PFSK-1 (cell line): ENCODE measurements at regions not wholly inside any gene's neighbourhood (a gene's known extent, or its start where the extent isn't known, plus 50 kb on each side); places are given as distances from the start of the nearest gene placed in this dataset.

ENCODE experiments used
- FOXP2 ChIP-seq: optimal IDR thresholded peaks from 2 replicates; pipeline ENCODE3; 2011; ENCODE audit warnings: borderline replicate concordance, control low read depth, inconsistent platforms; ENCODE audit not compliant: insufficient read depth; ENCODE audit errors: extremely low read length, extremely low read depth
- POLR2AphosphoS5 ChIP-seq: IDR thresholded peaks from 2 replicates; pipeline ENCODE4 v1.6.1; 2012; ENCODE audit warnings: low read depth, mild to moderate bottlenecking, control low read depth, low read length, moderate library complexity
- SIN3A ChIP-seq: IDR thresholded peaks from 2 replicates; pipeline ENCODE4 v1.6.1; 2012; ENCODE audit warnings: mild to moderate bottlenecking, low read length, moderate library complexity, borderline replicate concordance; ENCODE audit not compliant: insufficient read depth
- TAF1 ChIP-seq: IDR thresholded peaks from 2 replicates; pipeline ENCODE4 v1.6.1; 2012; ENCODE audit warnings: low read length, control low read depth, borderline replicate concordance; ENCODE audit not compliant: insufficient read depth
- TF ChIP-seq, protein P1 (sequence below), 2 experiments: IDR thresholded peaks; 2 replicates each; pipeline versions ENCODE4 v1.6.1 to v1.8.0; 2011 to 2012; ENCODE audit warnings: low read depth in 2 of 2, low read length in 2 of 2, control low read depth in 1 of 2, inconsistent platforms in 1 of 2, mild to moderate bottlenecking in 1 of 2, moderate library complexity in 1 of 2; ENCODE audit not compliant: insufficient read depth in 1 of 2

- TF ChIP-seq, protein P1, sequence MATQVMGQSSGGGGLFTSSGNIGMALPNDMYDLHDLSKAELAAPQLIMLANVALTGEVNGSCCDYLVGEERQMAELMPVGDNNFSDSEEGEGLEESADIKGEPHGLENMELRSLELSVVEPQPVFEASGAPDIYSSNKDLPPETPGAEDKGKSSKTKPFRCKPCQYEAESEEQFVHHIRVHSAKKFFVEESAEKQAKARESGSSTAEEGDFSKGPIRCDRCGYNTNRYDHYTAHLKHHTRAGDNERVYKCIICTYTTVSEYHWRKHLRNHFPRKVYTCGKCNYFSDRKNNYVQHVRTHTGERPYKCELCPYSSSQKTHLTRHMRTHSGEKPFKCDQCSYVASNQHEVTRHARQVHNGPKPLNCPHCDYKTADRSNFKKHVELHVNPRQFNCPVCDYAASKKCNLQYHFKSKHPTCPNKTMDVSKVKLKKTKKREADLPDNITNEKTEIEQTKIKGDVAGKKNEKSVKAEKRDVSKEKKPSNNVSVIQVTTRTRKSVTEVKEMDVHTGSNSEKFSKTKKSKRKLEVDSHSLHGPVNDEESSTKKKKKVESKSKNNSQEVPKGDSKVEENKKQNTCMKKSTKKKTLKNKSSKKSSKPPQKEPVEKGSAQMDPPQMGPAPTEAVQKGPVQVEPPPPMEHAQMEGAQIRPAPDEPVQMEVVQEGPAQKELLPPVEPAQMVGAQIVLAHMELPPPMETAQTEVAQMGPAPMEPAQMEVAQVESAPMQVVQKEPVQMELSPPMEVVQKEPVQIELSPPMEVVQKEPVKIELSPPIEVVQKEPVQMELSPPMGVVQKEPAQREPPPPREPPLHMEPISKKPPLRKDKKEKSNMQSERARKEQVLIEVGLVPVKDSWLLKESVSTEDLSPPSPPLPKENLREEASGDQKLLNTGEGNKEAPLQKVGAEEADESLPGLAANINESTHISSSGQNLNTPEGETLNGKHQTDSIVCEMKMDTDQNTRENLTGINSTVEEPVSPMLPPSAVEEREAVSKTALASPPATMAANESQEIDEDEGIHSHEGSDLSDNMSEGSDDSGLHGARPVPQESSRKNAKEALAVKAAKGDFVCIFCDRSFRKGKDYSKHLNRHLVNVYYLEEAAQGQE (IDR thresholded peaks at IDR 0.05; ENCODE audit: insufficient read depth in 1 of 2, low read depth in 2 of 2, low read length in 2 of 2): no peak
- no peak for TF ChIP-seq POLR2AphosphoS5
- no peak for TF ChIP-seq TAF1
- no peak for TF ChIP-seq SIN3A
- no peak for TF ChIP-seq FOXP2
Measured at GRCh38 chr5:15124461-15124860, 252.9 kb upstream of the ANKH start.
